ENCODE measurements at regions not wholly inside any gene's neighbourhood (a gene's known extent, or its start where the extent isn't known, plus 50 kb on each side); places are given as distances from the start of the nearest gene placed in this dataset.

DNA sequence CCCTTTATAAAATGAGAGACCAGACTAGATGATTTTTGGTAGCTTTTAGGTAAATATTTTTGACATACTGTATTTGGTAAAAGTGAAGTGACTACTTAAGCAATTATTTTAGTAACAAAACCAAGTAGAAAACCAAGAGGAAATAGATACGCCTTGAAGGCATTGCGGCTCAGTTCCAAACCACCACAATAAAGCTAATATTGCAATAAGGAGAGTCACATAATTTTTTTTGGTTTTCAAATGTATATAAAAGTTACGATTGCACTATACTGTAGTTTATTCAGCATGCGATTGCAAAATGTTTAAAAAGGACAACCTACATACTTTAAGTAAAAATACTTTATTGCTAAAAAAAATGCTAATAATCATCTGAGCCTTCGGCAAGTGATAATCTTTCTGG is 581.7 kb upstream of the POT1 start:
- TF ChIP-seq EZH2 (IDR thresholded peaks at IDR 0.05; ENCODE audit: insufficient read depth, poor library complexity, severe bottlenecking) (no peak), EZH2phosphoT487 (IDR thresholded peaks at IDR 0.05; ENCODE audit: insufficient read depth, low read depth) (no peak)
